Inferior parietal cortex (tissue), 1 donor: ENCODE measurements at regions not wholly inside any gene's neighbourhood (a gene's known extent, or its start where the extent isn't known, plus 50 kb on each side); places are given as distances from the start of the nearest gene placed in this dataset.
"Not testable (repeated sequence)": the region's sequence is repeated elsewhere in the genome, so short reads cannot be mapped to it uniquely, and the experiment has no call there.

Experiments used
- DNase-seq: peaks from one replicate; pipeline ENCODE4 v3.0.0-alpha.2; 2016; ENCODE audit errors: extremely low spot score

DNA sequence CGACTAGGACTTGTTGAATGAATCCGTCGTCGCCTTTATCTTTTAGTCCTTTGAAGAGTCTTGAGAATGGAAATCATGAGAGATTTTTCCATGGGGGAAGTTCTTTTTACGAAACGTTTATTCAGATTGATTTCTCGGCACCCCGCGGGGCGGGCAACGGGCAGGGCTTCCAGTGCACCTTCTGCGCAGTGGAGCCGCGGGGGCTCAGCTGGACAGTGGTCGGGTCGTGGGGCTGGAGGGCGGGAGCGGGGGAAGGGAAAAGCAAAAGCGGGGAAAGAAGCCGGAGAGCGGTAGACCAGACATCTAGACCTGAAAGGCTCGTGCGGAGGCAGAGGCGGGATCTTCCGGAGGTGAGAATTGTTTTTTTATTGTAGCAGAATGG, 103.0 kb downstream of the NBPF11 start:
- not testable (repeated sequence) for DNase-seq

DNA sequence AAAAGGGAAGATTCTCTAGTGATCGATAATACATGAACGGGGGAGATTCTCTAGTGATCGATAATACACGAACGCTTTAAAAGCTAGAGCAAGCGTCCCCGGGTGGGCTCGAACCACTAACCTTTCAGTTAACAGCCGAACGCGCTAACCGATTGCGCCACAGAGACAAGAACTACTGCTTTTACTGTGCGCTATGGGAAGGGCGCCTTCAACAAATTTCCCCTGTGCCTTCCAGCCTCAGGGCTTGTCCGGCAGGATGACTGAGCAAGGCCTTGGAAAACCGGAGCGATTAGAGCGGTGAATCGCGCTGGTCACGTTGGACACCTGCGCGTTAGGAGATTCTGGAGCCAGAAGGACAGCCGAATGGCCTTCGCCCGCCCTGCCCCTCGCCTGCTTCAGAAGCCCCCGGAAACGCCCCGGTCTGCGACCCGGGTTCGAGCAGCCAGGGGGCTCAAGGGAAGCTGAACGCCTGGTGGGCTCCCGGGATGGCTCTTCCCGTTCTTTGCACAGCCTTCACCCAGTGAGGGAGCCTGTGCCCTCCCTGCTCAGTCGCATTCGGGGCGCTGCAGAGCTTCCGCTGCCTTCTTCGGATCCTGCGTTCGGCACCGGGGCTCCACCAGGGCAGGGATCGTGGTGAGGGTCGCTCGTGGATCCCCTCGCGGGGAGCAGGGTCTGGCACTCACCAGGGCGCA, 103.5 kb downstream of the NBPF11 start:
- DNase-seq = peak; percentile 1

DNA sequence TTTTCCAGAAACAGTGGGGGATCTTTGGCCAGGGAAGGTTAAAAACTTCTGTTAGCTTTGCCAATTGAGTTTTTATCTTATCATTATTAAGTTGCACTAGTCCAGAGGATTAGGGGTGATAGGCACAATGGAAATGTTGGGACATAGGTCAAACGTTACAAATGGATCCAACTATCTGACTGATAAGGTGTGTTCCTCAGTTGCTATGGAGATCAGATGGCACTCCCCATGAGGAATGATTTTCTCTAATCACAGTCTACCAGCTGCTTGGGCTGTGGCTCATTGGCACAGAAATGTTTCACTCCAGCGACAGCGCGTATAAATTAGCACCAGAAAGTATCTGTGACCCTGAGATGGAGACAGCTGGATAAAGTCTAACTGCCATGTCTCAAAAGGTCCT, 106.2 kb downstream of the NBPF11 start:
- DNase-seq = not testable (repeated sequence)

DNA sequence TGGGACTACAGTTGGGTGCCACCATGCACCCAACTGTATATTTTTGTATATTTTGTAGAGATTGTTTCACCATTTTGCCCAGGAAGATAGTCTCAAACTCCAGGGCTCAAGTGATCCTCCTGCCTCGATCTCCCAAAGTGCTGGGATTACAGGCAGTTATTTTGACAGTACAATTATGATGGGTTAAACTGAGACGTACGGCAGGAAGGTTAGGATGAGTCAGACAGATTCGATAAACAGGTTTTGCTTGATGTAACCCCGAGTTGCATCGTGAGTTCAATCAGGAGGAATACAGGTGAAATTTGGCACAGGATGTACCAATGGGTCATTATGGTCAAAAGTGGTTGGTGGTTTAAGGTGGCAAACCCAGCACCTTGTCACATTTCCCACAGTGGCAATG, 107.6 kb downstream of the NBPF11 start:
- DNase-seq = not testable (repeated sequence)
